H1 (cell line): ENCODE measurements at regions not wholly inside any gene's neighbourhood (a gene's known extent, or its start where the extent isn't known, plus 50 kb on each side); places are given as distances from the start of the nearest gene placed in this dataset.

ENCODE experiments used
- CTCF ChIA-PET: fragments of 300-600 bp; sonication (Branson Sonifier 250); formaldehyde crosslinking; loops from one replicate; lab custom pipeline; 2021; ENCODE audit not compliant: partially characterized antibody; lab: Charles Lee
- POLR2A ChIA-PET: fragments of 300-600 bp; sonication (Branson Sonifier 250); formaldehyde crosslinking; loops from one replicate; lab custom pipeline; 2021; ENCODE audit warnings: inconsistent platforms; ENCODE audit not compliant: partially characterized antibody; lab: Charles Lee
- DNase-seq, 2 experiments: peaks; one replicate each; pipeline versions ENCODE4 v3.0.0 to v3.0.0-alpha.2; 2010 to 2022; ENCODE audit warnings: low spot score in 2 of 2, low read depth in 1 of 2, mixed read lengths in 1 of 2
- FAIRE-seq: peaks from 2 replicates; lab custom pipeline; 2011; peaks lifted over from hg19 to GRCh38; lab: Jason Lieb, UNC
- H2AFZ ChIP-seq: 2 replicates; pipeline ENCODE4 v1.8.1; 2012; ENCODE audit warnings: low read length, inconsistent platforms
- H2AK5ac ChIP-seq: 2 replicates; pipeline ENCODE4 v1.6.1; 2013; ENCODE audit warnings: low read depth, low read length
- H2BK120ac ChIP-seq: replicated peaks from 2 replicates; pipeline ENCODE3; 2013; ENCODE audit warnings: low read depth, low read length, inconsistent platforms
- H2BK12ac ChIP-seq: 2 replicates; pipeline ENCODE4 v1.6.1; 2013; ENCODE audit warnings: low read depth, low read length
- H2BK15ac ChIP-seq: 2 replicates; pipeline ENCODE4 v1.6.1; 2013; ENCODE audit warnings: low read length
- H2BK20ac ChIP-seq: 2 replicates; pipeline ENCODE4 v1.6.1; 2013; ENCODE audit warnings: low read length
- H2BK5ac ChIP-seq: 2 replicates; pipeline ENCODE4 v1.6.1; 2013; ENCODE audit warnings: low read depth, low read length
- H3K14ac ChIP-seq: 2 replicates; pipeline ENCODE4 v1.6.1; 2013; ENCODE audit warnings: inconsistent platforms; ENCODE audit not compliant: insufficient read length
- H3K18ac ChIP-seq: 2 replicates; pipeline ENCODE4 v1.6.1; 2013; ENCODE audit warnings: low read length; ENCODE audit errors: extremely low read depth
- H3K23ac ChIP-seq: 2 replicates; pipeline ENCODE4 v1.6.1; 2013; ENCODE audit warnings: inconsistent platforms; ENCODE audit not compliant: insufficient read length
- H3K23me2 ChIP-seq: 2 replicates; pipeline ENCODE4 v1.6.1; 2013; ENCODE audit warnings: low read depth, low read length
- H3K27ac ChIP-seq: 2 replicates; pipeline ENCODE4 v1.6.1; 2011; ENCODE audit warnings: low read depth, low read length, inconsistent platforms
- H3K27me3 ChIP-seq, 4 experiments: replicated peaks in 1 of 4; 1 replicate in 1 of 4; 2 replicates in 3 of 4; pipeline versions ENCODE4 v1.6.1 to v1.8.1; 2011 to 2013; ENCODE audit warnings: low read length in 3 of 4, mild to moderate bottlenecking in 3 of 4, inconsistent platforms in 2 of 4, mixed read lengths in 2 of 4, moderate library complexity in 1 of 4; ENCODE audit not compliant: control insufficient read depth in 3 of 4, insufficient read depth in 3 of 4; ENCODE audit errors: extremely low read depth in 1 of 4
- H3K36me3 ChIP-seq, 4 experiments: 2 replicates each; pipeline versions ENCODE4 v1.6.1 to v1.8.1; 2011 to 2013; ENCODE audit warnings: mild to moderate bottlenecking in 4 of 4, low read length in 3 of 4, moderate library complexity in 2 of 4, control low read depth in 1 of 4, inconsistent platforms in 1 of 4; ENCODE audit not compliant: insufficient read depth in 4 of 4, control insufficient read depth in 2 of 4
- H3K4ac ChIP-seq: replicated peaks from 2 replicates; pipeline ENCODE3; 2013; ENCODE audit warnings: low read length, low read depth, mixed read lengths, inconsistent platforms; ENCODE audit not compliant: insufficient read length
- H3K4me1 ChIP-seq, 4 experiments: replicated peaks in 1 of 4; 1 replicate in 1 of 4; 2 replicates in 3 of 4; pipeline versions ENCODE4 v1.6.1 to v1.8.1; 2011 to 2013; ENCODE audit warnings: low read length in 3 of 4, inconsistent platforms in 2 of 4, mixed read lengths in 1 of 4; ENCODE audit not compliant: insufficient read depth in 4 of 4, control insufficient read depth in 3 of 4
- H3K4me2 ChIP-seq, 2 experiments: 2 replicates each; pipeline versions ENCODE4 v1.6.1 to v1.8.1; 2011 to 2013; ENCODE audit warnings: low read depth in 2 of 2, low read length in 2 of 2, control low read depth in 1 of 2, inconsistent platforms in 1 of 2, mild to moderate bottlenecking in 1 of 2; ENCODE audit not compliant: insufficient read depth in 1 of 2
- H3K4me3 ChIP-seq, 4 experiments: fragments of 200-600, 300-600 bp in 1 of 4; sonication (generic), shearing (Covaris generic), sonication (Bioruptor Twin) in 1 of 4; 2 replicates each; pipeline versions ENCODE4 v1.5.1 to v1.8.1; 2011 to 2016; ENCODE audit warnings: low read length in 4 of 4, low read depth in 3 of 4, control low read depth in 2 of 4, inconsistent platforms in 2 of 4, mild to moderate bottlenecking in 2 of 4, mixed read lengths in 1 of 4, moderate library complexity in 1 of 4; ENCODE audit not compliant: insufficient read depth in 2 of 4; ENCODE audit errors: extremely low read depth in 1 of 4
- H3K56ac ChIP-seq: replicated peaks from 2 replicates; pipeline ENCODE3; 2013; ENCODE audit warnings: low read depth, mild to moderate bottlenecking, mixed read lengths, low read length, inconsistent platforms; ENCODE audit not compliant: insufficient read length
- H3K79me1 ChIP-seq: 2 replicates; pipeline ENCODE4 v1.6.1; 2013; ENCODE audit warnings: low read depth, low read length, control low read depth
- H3K79me2 ChIP-seq, 2 experiments: 2 replicates each; pipeline versions ENCODE4 v1.6.1 to v1.8.1; 2012 to 2013; ENCODE audit warnings: low read length in 2 of 2, mild to moderate bottlenecking in 2 of 2, inconsistent platforms in 1 of 2; ENCODE audit not compliant: insufficient read depth in 2 of 2, control insufficient read depth in 1 of 2
- H3K9ac ChIP-seq, 4 experiments: replicated peaks in 1 of 4; 1 replicate in 1 of 4; 2 replicates in 3 of 4; pipeline versions ENCODE4 v1.6.1 to v1.8.1; 2011 to 2013; ENCODE audit warnings: low read depth in 3 of 4, low read length in 3 of 4, control low read depth in 2 of 4, mild to moderate bottlenecking in 2 of 4, moderate library complexity in 2 of 4, inconsistent platforms in 1 of 4; ENCODE audit errors: extremely low read depth in 1 of 4
- H3K9me3 ChIP-seq, 2 experiments: 2 replicates each; pipeline versions ENCODE4 v1.6.1 to v1.8.1; 2012 to 2013; ENCODE audit warnings: mild to moderate bottlenecking in 2 of 2, moderate library complexity in 2 of 2, control low read depth in 1 of 2, inconsistent platforms in 1 of 2, low read depth in 1 of 2, low read length in 1 of 2, mixed read lengths in 1 of 2; ENCODE audit not compliant: insufficient read depth in 2 of 2
- H4K20me1 ChIP-seq, 2 experiments: replicated peaks in 1 of 2; 2 replicates each; pipeline versions ENCODE3 to v1.8.1; 2011 to 2013; ENCODE audit warnings: inconsistent platforms in 2 of 2, low read length in 2 of 2, mild to moderate bottlenecking in 1 of 2; ENCODE audit not compliant: insufficient read depth in 2 of 2, control insufficient read depth in 1 of 2
- H4K5ac ChIP-seq: 2 replicates; pipeline ENCODE4 v1.6.1; 2013; ENCODE audit warnings: low read length, low read depth, mixed read lengths, inconsistent platforms; ENCODE audit not compliant: insufficient read length
- H4K8ac ChIP-seq: 2 replicates; pipeline ENCODE4 v1.8.0; 2013; ENCODE audit warnings: mild to moderate bottlenecking, moderate library complexity, low read length, inconsistent platforms; ENCODE audit not compliant: insufficient read depth; ENCODE audit errors: extremely low read depth
- H4K91ac ChIP-seq: replicated peaks from 2 replicates; pipeline ENCODE3; 2013; ENCODE audit warnings: low read length, mixed read lengths, inconsistent platforms; ENCODE audit not compliant: insufficient read length
- ASH2L ChIP-seq: fragments of 200-600, 300-600 bp; sonication (generic); IDR thresholded peaks from one replicate; pipeline ENCODE4 v1.7.1; 2017; ENCODE audit warnings: low read length
- ATF3 ChIP-seq: IDR thresholded peaks from 2 replicates; pipeline ENCODE4 v1.6.1; 2011; ENCODE audit warnings: low read depth, mild to moderate bottlenecking, low read length; ENCODE audit not compliant: insufficient read depth
- CHD2 ChIP-seq: IDR thresholded peaks from 2 replicates; pipeline ENCODE4 v1.6.1; 2012; ENCODE audit warnings: low read length, improper control_type of control experiment
- EZH2 ChIP-seq: fragments of 200-600 bp; sonication (generic); IDR thresholded peaks from 2 replicates; pipeline ENCODE4 v1.7.1; 2012; ENCODE audit warnings: low read depth, mild to moderate bottlenecking, moderate library complexity, low read length, inconsistent platforms; ENCODE audit not compliant: severe bottlenecking
- FOSL1 ChIP-seq: IDR thresholded peaks from 2 replicates; pipeline ENCODE4 v1.6.1; 2011; ENCODE audit warnings: mild to moderate bottlenecking, low read depth, low read length, moderate library complexity; ENCODE audit not compliant: insufficient read depth
- JUN ChIP-seq: IDR thresholded peaks from 2 replicates; pipeline ENCODE4 v1.6.1; 2011; ENCODE audit warnings: low read depth, mild to moderate bottlenecking, improper control_type of control experiment, low read length
- KDM1A ChIP-seq: fragments of 200-600, 300-600 bp; sonication (generic); IDR thresholded peaks from 2 replicates; pipeline ENCODE4 v1.7.1; 2016; ENCODE audit warnings: mild to moderate bottlenecking, low read length, borderline replicate concordance
- NANOG ChIP-seq: IDR thresholded peaks from 2 replicates; pipeline ENCODE4 v1.6.1; 2011; ENCODE audit warnings: low read length, low read depth, mild to moderate bottlenecking, inconsistent platforms; ENCODE audit not compliant: insufficient read depth, poor library complexity, severe bottlenecking
- NRF1 ChIP-seq: IDR thresholded peaks from 2 replicates; pipeline ENCODE4 v1.6.1; 2011; ENCODE audit warnings: mild to moderate bottlenecking, low read depth, low read length, improper control_type of control experiment
- POLR2A ChIP-seq, 2 experiments: IDR thresholded peaks; 1 replicate in 1 of 2; 2 replicates in 1 of 2; pipeline ENCODE4 v1.6.1; 2011; ENCODE audit warnings: low read depth in 2 of 2, low read length in 2 of 2, mild to moderate bottlenecking in 2 of 2; ENCODE audit errors: control extremely low read depth in 1 of 2
- POLR2AphosphoS5 ChIP-seq: IDR thresholded peaks from 2 replicates; pipeline ENCODE4 v1.6.1; 2011; ENCODE audit warnings: low read depth, low read length
- RAD21 ChIP-seq, 2 experiments: IDR thresholded peaks in 1 of 2; conservative IDR thresholded peaks in 1 of 2; 2 replicates each; pipeline ENCODE4 v1.6.1; 2011; ENCODE audit warnings: low read depth in 2 of 2, low read length in 2 of 2, improper control_type of control experiment in 1 of 2, inconsistent platforms in 1 of 2, mild to moderate bottlenecking in 1 of 2, moderate library complexity in 1 of 2
- SIX5 ChIP-seq: IDR thresholded peaks from 2 replicates; pipeline ENCODE4 v1.6.1; 2011; ENCODE audit warnings: mild to moderate bottlenecking, low read depth, low read length
- SP2 ChIP-seq: IDR thresholded peaks from 2 replicates; pipeline ENCODE4 v1.6.1; 2012; ENCODE audit warnings: mild to moderate bottlenecking, low read length, inconsistent platforms
- SRF ChIP-seq: IDR thresholded peaks from 2 replicates; pipeline ENCODE4 v1.6.1; 2011; ENCODE audit warnings: mild to moderate bottlenecking, low read depth, low read length, moderate library complexity
- WGBS, 2 experiments: shearing (Covaris generic) in 1 of 2; methylation state at CpG; one replicate each; pipeline versions ENCODE4 v1.1.6 to v1.1.7; 2013 to 2015; ENCODE audit warnings: low lambda C conversion rate in 2 of 2, mixed read lengths in 2 of 2, inconsistent platforms in 1 of 2, low coverage in 1 of 2, missing lambda C conversion rate in 1 of 2; ENCODE audit not compliant: insufficient replicate concordance in 2 of 2, insufficient coverage in 1 of 2, insufficient read length in 1 of 2; ENCODE audit errors: extremely low coverage in 1 of 2, missing lambda C conversion rate in 1 of 2; 5-methylcytosine and 5-hydroxymethylcytosine counted together

GRCh38 chr2:217371781-217372213 is 511.9 kb upstream of the TNP1 start:
- H3K36me3 ChIP-seq: no peaks in the 10 kb centered on the region
- H2BK15ac ChIP-seq: no peak overlapping the region
- no peak overlapping the region for H3K4me2 ChIP-seq
- DNase-seq (no peak), FAIRE-seq (no peak)
- no peak overlapping the region for H2AK5ac ChIP-seq
- no peak overlapping the region for H4K5ac ChIP-seq
- CTCF ChIA-PET: interaction anchor here (0.5 to 1.8 kb wide), 3 partner anchors 14 to 330 kb away, joined by 3 to 6 read pairs (median 4); no protein-coding TSS in a partner anchor
- H4K91ac ChIP-seq: no peak overlapping the region
- H2BK5ac ChIP-seq: no peak overlapping the region
- no peak overlapping the region for H2BK20ac ChIP-seq
- H3K27me3 ChIP-seq: peaks cover 0 to 11% (median 5%) of the 10 kb centered on the region in 4 experiments; a peak in 4 of 7 replicates
- H3K14ac ChIP-seq: no peak overlapping the region
- no peaks in the 10 kb centered on the region for H3K9me3 ChIP-seq
- H3K4ac ChIP-seq: no peak overlapping the region
- H2BK12ac ChIP-seq: no peak overlapping the region
- H3K79me1 ChIP-seq: no peaks in the 10 kb centered on the region
- peaks cover 0 to 2% of the 10 kb centered on the region in 2 experiments for H4K20me1 ChIP-seq
- H4K8ac ChIP-seq: no peak overlapping the region
- no peak overlapping the region for H2BK120ac ChIP-seq
- no peak overlapping the region for H3K56ac ChIP-seq
- no peak overlapping the region for H2AFZ ChIP-seq
- 94% methylated on average over 9 of the region's 9 CpGs; no CpG with 5 or more reads in 1 of the 2 experiments for WGBS, 2 experiments
- no peak overlapping the region for H3K23ac ChIP-seq
- no peak overlapping the region for H3K9ac ChIP-seq
- no peak overlapping the region for H3K4me3 ChIP-seq
- no peaks in the 10 kb centered on the region; a peak in 1 of 7 replicates for H3K4me1 ChIP-seq
- no peak overlapping the region for H3K27ac ChIP-seq
- H3K18ac ChIP-seq: no peak overlapping the region
- no peaks in the 10 kb centered on the region for H3K79me2 ChIP-seq
- POLR2A ChIA-PET: no interaction called here
- H3K23me2 ChIP-seq: 0 out of 2 replicates have a peak, but pooled peaks cover 1% of the 10 kb centered on the region
- TF ChIP-seq SIX5 (no peak), POLR2AphosphoS5 (no peak), SP2 (no peak), NRF1 (no peak), KDM1A (no peak), JUN (no peak), EZH2 (no peak), RAD21 (IDR thresholded peaks at IDR 0.05 in 1 of 2, conservative IDR thresholded peaks at IDR 0.05 in 1 of 2; ENCODE audit: low read depth in 2 of 2, low read length in 2 of 2) (no peak), ATF3 (no peak), CHD2 (no peak), NANOG (no peak), ASH2L (no peak), POLR2A (IDR thresholded peaks at IDR 0.05; ENCODE audit: control extremely low read depth in 1 of 2, low read depth in 2 of 2, low read length in 2 of 2) (no peak), FOSL1 (no peak), SRF (no peak)
